ENCODE measurements at regions not wholly inside any gene's neighbourhood (a gene's known extent, or its start where the extent isn't known, plus 50 kb on each side); places are given as distances from the start of the nearest gene placed in this dataset.

GRCh38 chr10:35950701-35951100 is 308.6 kb upstream of the FZD8 start:
- TF ChIP-seq POLR2A (IDR thresholded peaks at IDR 0.05) (no peak), POLR2AphosphoS5 (IDR thresholded peaks at IDR 0.05) (no peak), CTCF (IDR thresholded peaks at IDR 0.05) (no peak)
- Histone ChIP-seq H3K4me1 (no peaks in the 10 kb centered on the region), H3K27ac (no peak overlapping the region), H3K4me3 (no peak overlapping the region), H3K9me3 (no peaks in the 10 kb centered on the region), H3K36me3 (no peaks in the 10 kb centered on the region), H3K27me3 (no peaks in the 10 kb centered on the region)
- intact Hi-C loops (cut with DNase I; ENCODE audit: low total_unique reads): no loop called here
- DNase-seq (ENCODE audit: low spot score in 2 of 2): no peak

- TF ChIP-seq CTCF (IDR thresholded peaks at IDR 0.05): no peak
- TF ChIP-seq POLR2A (IDR thresholded peaks at IDR 0.05): no peak
- no peak for TF ChIP-seq POLR2AphosphoS5 (IDR thresholded peaks at IDR 0.05)
- Histone ChIP-seq H3K36me3 (no peaks in the 10 kb centered on the region), H3K9me3 (no peaks in the 10 kb centered on the region), H3K4me3 (no peak overlapping the region), H3K27me3 (no peaks in the 10 kb centered on the region), H3K27ac (no peak overlapping the region), H3K4me1 (no peaks in the 10 kb centered on the region)
- intact Hi-C loops (cut with DNase I; ENCODE audit: low total_unique reads): no loop called here
- no peak for DNase-seq (ENCODE audit: low spot score in 2 of 2)
Measured at GRCh38 chr10:35950226-35950625, 308.1 kb upstream of the FZD8 start.

GRCh38 chr10:35949811-35950211 is 307.7 kb upstream of the FZD8 start:
- Histone ChIP-seq H3K9me3 (no peaks in the 10 kb centered on the region), H3K27ac (no peak overlapping the region), H3K4me3 (no peak overlapping the region), H3K36me3 (no peaks in the 10 kb centered on the region), H3K27me3 (no peaks in the 10 kb centered on the region), H3K4me1 (no peaks in the 10 kb centered on the region)
- no peak for TF ChIP-seq POLR2AphosphoS5 (IDR thresholded peaks at IDR 0.05)
- TF ChIP-seq CTCF (IDR thresholded peaks at IDR 0.05): no peak
- no peak for TF ChIP-seq POLR2A (IDR thresholded peaks at IDR 0.05)
- DNase-seq (ENCODE audit: low spot score in 2 of 2): no peak
- intact Hi-C loops (cut with DNase I; ENCODE audit: low total_unique reads): no loop called here

GRCh38 chr10:35946556-35946955 is 304.5 kb upstream of the FZD8 start:
- Histone ChIP-seq H3K9me3 (no peaks in the 10 kb centered on the region), H3K36me3 (no peaks in the 10 kb centered on the region), H3K4me3 (no peak overlapping the region), H3K27ac (no peak overlapping the region), H3K4me1 (no peaks in the 10 kb centered on the region), H3K27me3 (no peaks in the 10 kb centered on the region)
- DNase-seq (ENCODE audit: low spot score in 2 of 2): no peak
- TF ChIP-seq CTCF (IDR thresholded peaks at IDR 0.05): no peak
- TF ChIP-seq POLR2A (IDR thresholded peaks at IDR 0.05): no peak
- no peak for TF ChIP-seq POLR2AphosphoS5 (IDR thresholded peaks at IDR 0.05)
- intact Hi-C loops (cut with DNase I; ENCODE audit: low total_unique reads): no loop called here

- no peaks in the 10 kb centered on the region for H3K9me3 ChIP-seq
- no peak overlapping the region for H3K27ac ChIP-seq
- intact Hi-C loops (cut with DNase I; ENCODE audit: low total_unique reads): no loop called here
- DNase-seq (ENCODE audit: low spot score in 2 of 2): no peak
- TF ChIP-seq POLR2AphosphoS5 (IDR thresholded peaks at IDR 0.05) (no peak), CTCF (IDR thresholded peaks at IDR 0.05) (no peak), POLR2A (IDR thresholded peaks at IDR 0.05) (no peak)
- H3K36me3 ChIP-seq: no peaks in the 10 kb centered on the region
- H3K27me3 ChIP-seq: no peaks in the 10 kb centered on the region
- H3K4me1 ChIP-seq: no peaks in the 10 kb centered on the region
- no peak overlapping the region for H3K4me3 ChIP-seq
Measured at GRCh38 chr10:35942057-35942456, 300.0 kb upstream of the FZD8 start.
